DOHH2 (cell line): ENCODE measurements at regions not wholly inside any gene's neighbourhood (a gene's known extent, or its start where the extent isn't known, plus 50 kb on each side); places are given as distances from the start of the nearest gene placed in this dataset.

Experiments used
- H3F3A ChIP-seq: fragments of 200-600 bp; sonication (generic), shearing (Covaris generic); 2 replicates; pipeline ENCODE4 v1.6.0; 2016; ENCODE audit warnings: antibody characterized with exemption, mild to moderate bottlenecking; ENCODE audit not compliant: control insufficient read depth, insufficient read depth
- H3K27ac ChIP-seq: fragments of 200-600 bp; sonication (generic); 2 replicates; pipeline ENCODE4 v1.5.1; 2014; ENCODE audit warnings: low read depth, mild to moderate bottlenecking, low read length, moderate library complexity
- H3K27me3 ChIP-seq: fragments of 200-600 bp; sonication (generic); 2 replicates; pipeline ENCODE4 v1.6.1; 2014; ENCODE audit warnings: mild to moderate bottlenecking, low read length, mixed read lengths; ENCODE audit not compliant: control insufficient read depth
- H3K36me3 ChIP-seq: fragments of 200-600 bp; sonication (generic); 2 replicates; pipeline ENCODE4 v1.6.1; 2014; ENCODE audit warnings: mild to moderate bottlenecking, low read length, moderate library complexity, mixed read lengths; ENCODE audit not compliant: control insufficient read depth
- H3K4me1 ChIP-seq: fragments of 200-600 bp; sonication (generic); 2 replicates; pipeline ENCODE4 v1.6.1; 2014; ENCODE audit warnings: mild to moderate bottlenecking, low read length, mixed read lengths; ENCODE audit not compliant: control insufficient read depth
- H3K4me2 ChIP-seq: fragments of 200-600 bp; sonication (generic); 2 replicates; pipeline ENCODE4 v1.6.0; 2014; ENCODE audit warnings: mild to moderate bottlenecking, low read length, moderate library complexity
- H3K4me3 ChIP-seq: fragments of 200-600 bp; sonication (generic); 2 replicates; pipeline ENCODE4 v1.5.1; 2014; ENCODE audit warnings: mild to moderate bottlenecking, low read length, mixed read lengths
- H3K79me2 ChIP-seq: fragments of 200-600 bp; sonication (generic); 2 replicates; pipeline ENCODE4 v1.6.1; 2014; ENCODE audit warnings: mild to moderate bottlenecking, low read length, mixed read lengths; ENCODE audit not compliant: control insufficient read depth
- H3K9me2 ChIP-seq: fragments of 200-600 bp; sonication (generic); replicated peaks from 2 replicates; pipeline ENCODE4 v1.6.1; 2014; ENCODE audit warnings: mild to moderate bottlenecking, low read length, mixed read lengths; ENCODE audit not compliant: control insufficient read depth
- H3K9me3 ChIP-seq: fragments of 200-600 bp; sonication (generic); 2 replicates; pipeline ENCODE4 v1.6.1; 2014; ENCODE audit warnings: antibody characterized with exemption, low read length, mixed read lengths; ENCODE audit not compliant: control insufficient read depth, insufficient read depth
- H4K20me1 ChIP-seq: fragments of 200-600 bp; sonication (generic); 2 replicates; pipeline ENCODE4 v1.6.0; 2014; ENCODE audit warnings: low read depth, mild to moderate bottlenecking, antibody characterized with exemption, low read length, moderate library complexity; ENCODE audit not compliant: control insufficient read depth, insufficient read depth
- EZH2phosphoT487 ChIP-seq: fragments of 200-600 bp; sonication (generic); IDR thresholded peaks from 2 replicates; pipeline ENCODE4 v1.6.1; 2017; ENCODE audit warnings: borderline replicate concordance, mild to moderate bottlenecking, antibody characterized with exemption, low read length, moderate library complexity, mixed read lengths
- TF ChIP-seq, protein P1 (sequence below): fragments of 200-600 bp; sonication (generic); IDR thresholded peaks from one replicate; pipeline ENCODE4 v1.5.1; 2014; ENCODE audit warnings: antibody characterized with exemption, mild to moderate bottlenecking, low read depth, low read length; ENCODE audit not compliant: poor library complexity, severe bottlenecking

DNA sequence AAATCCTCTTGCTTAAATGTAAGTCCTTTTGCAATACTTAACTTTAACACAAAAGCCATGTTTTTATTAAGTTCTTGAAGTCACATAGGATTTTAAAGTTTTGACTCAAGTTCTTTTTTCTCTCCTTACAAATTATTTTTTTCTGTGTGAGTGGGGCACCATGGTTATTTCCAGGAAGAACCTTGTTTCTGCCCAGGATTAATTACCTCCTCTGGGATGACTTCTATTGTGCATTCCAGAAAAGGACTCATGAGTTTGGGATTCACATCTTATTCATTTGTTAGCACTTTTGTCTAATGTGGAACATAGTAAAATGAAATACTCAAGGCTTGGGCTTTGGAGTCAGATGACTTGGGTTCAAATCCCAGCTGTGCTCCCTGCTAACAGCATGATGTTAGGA, 421.4 kb upstream of the WWC1 start:
- H4K20me1 ChIP-seq: no peaks in the 10 kb centered on the region
- no peak overlapping the region for H3K4me2 ChIP-seq
- H3K27ac ChIP-seq: no peak overlapping the region
- H3F3A ChIP-seq: no peaks in the 10 kb centered on the region
- H3K79me2 ChIP-seq: no peaks in the 10 kb centered on the region
- no peaks in the 10 kb centered on the region for H3K4me1 ChIP-seq
- H3K27me3 ChIP-seq: no peaks in the 10 kb centered on the region
- H3K9me2 ChIP-seq: no peaks in the 10 kb centered on the region
- no peaks in the 10 kb centered on the region for H3K36me3 ChIP-seq
- no peak overlapping the region for H3K4me3 ChIP-seq
- TF ChIP-seq, protein P1, sequence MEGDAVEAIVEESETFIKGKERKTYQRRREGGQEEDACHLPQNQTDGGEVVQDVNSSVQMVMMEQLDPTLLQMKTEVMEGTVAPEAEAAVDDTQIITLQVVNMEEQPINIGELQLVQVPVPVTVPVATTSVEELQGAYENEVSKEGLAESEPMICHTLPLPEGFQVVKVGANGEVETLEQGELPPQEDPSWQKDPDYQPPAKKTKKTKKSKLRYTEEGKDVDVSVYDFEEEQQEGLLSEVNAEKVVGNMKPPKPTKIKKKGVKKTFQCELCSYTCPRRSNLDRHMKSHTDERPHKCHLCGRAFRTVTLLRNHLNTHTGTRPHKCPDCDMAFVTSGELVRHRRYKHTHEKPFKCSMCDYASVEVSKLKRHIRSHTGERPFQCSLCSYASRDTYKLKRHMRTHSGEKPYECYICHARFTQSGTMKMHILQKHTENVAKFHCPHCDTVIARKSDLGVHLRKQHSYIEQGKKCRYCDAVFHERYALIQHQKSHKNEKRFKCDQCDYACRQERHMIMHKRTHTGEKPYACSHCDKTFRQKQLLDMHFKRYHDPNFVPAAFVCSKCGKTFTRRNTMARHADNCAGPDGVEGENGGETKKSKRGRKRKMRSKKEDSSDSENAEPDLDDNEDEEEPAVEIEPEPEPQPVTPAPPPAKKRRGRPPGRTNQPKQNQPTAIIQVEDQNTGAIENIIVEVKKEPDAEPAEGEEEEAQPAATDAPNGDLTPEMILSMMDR: no peak
- no peak for TF ChIP-seq EZH2phosphoT487
- no peaks in the 10 kb centered on the region for H3K9me3 ChIP-seq

DNA sequence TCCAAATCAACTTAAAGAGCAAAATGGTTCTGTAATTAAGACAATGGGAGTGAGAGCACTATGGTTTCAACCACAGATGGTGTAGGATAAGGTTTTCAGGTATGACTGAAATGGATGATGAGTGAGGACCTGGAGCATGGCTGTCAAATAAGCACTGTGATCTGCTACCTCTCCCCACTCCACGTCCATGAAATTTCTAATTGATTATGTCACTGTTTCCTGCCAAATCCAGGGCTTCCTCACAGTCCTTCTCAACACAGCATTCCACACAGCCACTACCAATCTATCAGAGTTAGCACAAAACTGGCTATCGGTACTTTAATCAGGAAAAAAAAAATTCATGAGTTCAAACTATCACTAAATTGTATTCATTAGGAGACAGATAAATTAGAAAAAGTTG, 420.4 kb upstream of the WWC1 start:
- Histone ChIP-seq H3K4me1 (no peaks in the 10 kb centered on the region), H4K20me1 (no peaks in the 10 kb centered on the region), H3K36me3 (no peaks in the 10 kb centered on the region), H3K27me3 (no peaks in the 10 kb centered on the region), H3K9me3 (no peaks in the 10 kb centered on the region), H3K27ac (no peak overlapping the region), H3K79me2 (no peaks in the 10 kb centered on the region), H3K9me2 (no peaks in the 10 kb centered on the region), H3K4me3 (no peak overlapping the region), H3K4me2 (no peak overlapping the region), H3F3A (no peaks in the 10 kb centered on the region)
- TF ChIP-seq, protein P1: no peak
- no peak for TF ChIP-seq EZH2phosphoT487

DNA sequence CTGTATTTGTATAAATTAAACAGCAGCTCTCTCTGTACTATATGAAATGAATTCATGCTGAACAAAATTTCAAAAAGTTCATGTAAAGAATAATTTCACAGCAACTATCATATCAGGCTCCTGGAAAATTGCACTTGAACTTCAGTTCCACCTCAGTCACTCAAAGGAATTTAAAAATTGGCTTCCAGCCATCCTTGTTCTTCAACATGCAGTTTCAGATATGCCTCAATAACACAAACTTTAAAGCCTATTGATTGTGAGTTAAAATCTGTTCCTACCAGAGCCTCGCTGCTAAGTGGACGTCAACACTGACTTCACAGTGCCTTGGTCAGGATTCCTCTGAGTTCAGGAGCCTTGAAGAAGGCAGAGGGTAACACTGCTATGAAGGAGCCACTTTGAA, 418.7 kb upstream of the WWC1 start:
- H4K20me1 ChIP-seq: no peaks in the 10 kb centered on the region
- no peak overlapping the region for H3K27ac ChIP-seq
- H3K27me3 ChIP-seq: no peaks in the 10 kb centered on the region
- H3K4me3 ChIP-seq: no peak overlapping the region
- H3F3A ChIP-seq: no peaks in the 10 kb centered on the region
- no peaks in the 10 kb centered on the region for H3K79me2 ChIP-seq
- no peaks in the 10 kb centered on the region for H3K36me3 ChIP-seq
- no peaks in the 10 kb centered on the region for H3K9me2 ChIP-seq
- H3K4me1 ChIP-seq: no peaks in the 10 kb centered on the region
- no peak for TF ChIP-seq EZH2phosphoT487
- TF ChIP-seq, protein P1: no peak
- H3K4me2 ChIP-seq: no peak overlapping the region
- H3K9me3 ChIP-seq: no peaks in the 10 kb centered on the region
